CD14-positive monocyte (primary cell): ENCODE measurements at regions not wholly inside any gene's neighbourhood (a gene's known extent, or its start where the extent isn't known, plus 50 kb on each side); places are given as distances from the start of the nearest gene placed in this dataset.

Experiments
- DNase-seq, 3 donors: peaks; one replicate each; pipeline ENCODE4 v3.0.0-alpha.2; 2011 to 2022
- H2AFZ ChIP-seq: 2 replicates; pipeline ENCODE4 v1.6.0; 2012; ENCODE audit warnings: mild to moderate bottlenecking, low read depth, low read length, inconsistent platforms; ENCODE audit not compliant: insufficient read depth, poor library complexity, severe bottlenecking
- H3K27ac ChIP-seq, 2 donors: 1 replicate in 1 of 2; 2 replicates in 1 of 2; pipeline ENCODE4 v1.5.1; 2012 to 2013; ENCODE audit warnings: low read length in 2 of 2, control low read depth in 1 of 2, inconsistent platforms in 1 of 2, low read depth in 1 of 2, mild to moderate bottlenecking in 1 of 2
- H3K27me3 ChIP-seq, 2 donors: one replicate each; pipeline versions ENCODE4 v1.6.0 to v1.6.1; 2011 to 2013; ENCODE audit warnings: low read length in 2 of 2; ENCODE audit not compliant: control insufficient read depth in 2 of 2, insufficient read depth in 2 of 2
- H3K36me3 ChIP-seq, 2 donors: replicated peaks in 1 of 2; 1 replicate in 1 of 2; 2 replicates in 1 of 2; pipeline versions ENCODE4 v1.5.1 to v1.6.1; 2012 to 2013; ENCODE audit warnings: low read length in 2 of 2, control low read depth in 1 of 2, inconsistent platforms in 1 of 2, mild to moderate bottlenecking in 1 of 2; ENCODE audit not compliant: insufficient read depth in 2 of 2, control insufficient read depth in 1 of 2
- H3K4me1 ChIP-seq, 2 donors: 1 replicate in 1 of 2; 2 replicates in 1 of 2; pipeline versions ENCODE4 v1.5.1 to v1.6.1; 2012 to 2013; ENCODE audit warnings: low read length in 2 of 2, control low read depth in 1 of 2, inconsistent platforms in 1 of 2, mild to moderate bottlenecking in 1 of 2, moderate library complexity in 1 of 2; ENCODE audit not compliant: insufficient read depth in 2 of 2, control insufficient read depth in 1 of 2
- H3K4me2 ChIP-seq: replicated peaks from 2 replicates; pipeline ENCODE3; 2012; ENCODE audit warnings: low read length, moderate library complexity, mild to moderate bottlenecking; ENCODE audit not compliant: poor library complexity, severe bottlenecking; ENCODE audit errors: extremely low read depth
- H3K4me3 ChIP-seq, 3 experiments: fragments of 200-600 bp in 1 of 3; sonication (generic) in 1 of 3; replicated peaks in 1 of 3; 1 replicate in 2 of 3; 2 replicates in 1 of 3; pipeline ENCODE4 v1.5.1; 2011 to 2013; ENCODE audit warnings: low read length in 3 of 3, mild to moderate bottlenecking in 3 of 3, control low read depth in 2 of 3, low read depth in 2 of 3, inconsistent platforms in 1 of 3, moderate library complexity in 1 of 3
- H3K79me2 ChIP-seq: 2 replicates; pipeline ENCODE4 v1.6.0; 2012; ENCODE audit warnings: mild to moderate bottlenecking, control low read depth, inconsistent platforms, low read length, moderate library complexity; ENCODE audit not compliant: insufficient read depth
- H3K9ac ChIP-seq: 2 replicates; pipeline ENCODE4 v1.6.0; 2017; ENCODE audit warnings: low read length, mild to moderate bottlenecking; ENCODE audit not compliant: insufficient read depth, poor library complexity, severe bottlenecking
- H3K9me3 ChIP-seq, 2 donors: replicated peaks in 1 of 2; 1 replicate in 1 of 2; 2 replicates in 1 of 2; pipeline versions ENCODE4 v1.5.1 to v1.6.1; 2012 to 2013; ENCODE audit warnings: low read length in 2 of 2, control low read depth in 1 of 2; ENCODE audit not compliant: control insufficient read depth in 1 of 2, insufficient read depth in 1 of 2
- H4K20me1 ChIP-seq: 2 replicates; pipeline ENCODE4 v1.6.0; 2012; ENCODE audit warnings: mild to moderate bottlenecking, low read length, control low read depth, moderate library complexity; ENCODE audit not compliant: insufficient read depth
- H3K27ac Mint-ChIP-seq, 7 donors: one replicate each; pipeline ENCODE4 v1.8.0; 2020; ENCODE audit warnings: mild to moderate bottlenecking in 7 of 7, mixed read lengths in 7 of 7, moderate library complexity in 6 of 7, inconsistent platforms in 2 of 7
- H3K27me3 Mint-ChIP-seq, 3 donors: one replicate each; pipeline ENCODE4 v1.8.0; 2021 to 2022; ENCODE audit warnings: low read depth in 3 of 3, mild to moderate bottlenecking in 3 of 3, mixed read lengths in 3 of 3, moderate library complexity in 3 of 3, inconsistent platforms in 1 of 3
- H3K36me3 Mint-ChIP-seq, 2 donors: one replicate each; pipeline ENCODE4 v1.8.0; 2020; ENCODE audit warnings: mixed read lengths in 2 of 2, inconsistent platforms in 1 of 2, mild to moderate bottlenecking in 1 of 2
- H3K4me1 Mint-ChIP-seq: one replicate; pipeline ENCODE4 v1.8.0; 2020; ENCODE audit warnings: mild to moderate bottlenecking, mixed read lengths
- H3K4me3 Mint-ChIP-seq, 2 donors: one replicate each; pipeline ENCODE4 v1.8.0; 2020; ENCODE audit warnings: mild to moderate bottlenecking in 2 of 2, mixed read lengths in 2 of 2, moderate library complexity in 1 of 2
- H3K9me3 Mint-ChIP-seq, 7 donors: one replicate each; pipeline ENCODE4 v1.8.0; 2020 to 2022; ENCODE audit warnings: mixed read lengths in 7 of 7, mild to moderate bottlenecking in 6 of 7, moderate library complexity in 6 of 7, inconsistent platforms in 2 of 7
- CTCF ChIP-seq: fragments of 200-600 bp; IDR thresholded peaks from one replicate; pipeline ENCODE4 v1.8.0; 2022; ENCODE audit warnings: antibody characterized with exemption, mild to moderate bottlenecking
- WGBS: methylation state at CpG from one replicate; pipeline ENCODE4 v1.1.5; 2013; ENCODE audit warnings: missing lambda C conversion rate; ENCODE audit not compliant: insufficient coverage; 5-methylcytosine and 5-hydroxymethylcytosine counted together
- intact Hi-C, 2 donors: fragments of 100-400 bp; cut with micrococcal nuclease; formaldehyde crosslinking; loops; one replicate each; pipeline versions ENCODE4 v1.15.0 to v1.15.1; 2023

- DNase-seq = no peak
- Histone ChIP-seq H2AFZ (no peak overlapping the region), H3K4me2 (no peak overlapping the region), H3K79me2 (peaks cover 86% of the 10 kb centered on the region), H3K4me1 (peaks cover 34 to 70% of the 10 kb centered on the region in 2 donors), H4K20me1 (peaks cover 72% of the 10 kb centered on the region), H3K4me3 (no peak overlapping the region), H3K9ac (no peak overlapping the region), H3K27ac (peak overlapping the region in 1 of 2 donors; percentile 41), H3K27me3 (no peaks in the 10 kb centered on the region), H3K36me3 (no peaks in the 10 kb centered on the region), H3K9me3 (no peaks in the 10 kb centered on the region)
- 88% methylated on average over 1 of the region's 3 CpGs for WGBS
- Mint-ChIP-seq H3K27me3 (peaks cover 0 to 2% (median 0%) of the 10 kb centered on the region in 3 donors), H3K9me3 (no peaks in the 10 kb centered on the region), H3K36me3 (peaks cover 2 to 13% of the 10 kb centered on the region in 2 donors), H3K4me1 (peaks cover 76% of the 10 kb centered on the region), H3K27ac (peak overlapping the region in 5 of 7 donors; percentile 4 to 83 (median 37)), H3K4me3 (no peak overlapping the region)
- no peak for TF ChIP-seq CTCF
- intact Hi-C loops = no loop called here
Measured at GRCh38 chr5:119302449-119302848, 53.4 kb upstream of the TNFAIP8 start.

GRCh38 chr5:119302916-119303897, 52.6 kb upstream of the TNFAIP8 start:
- peak in 2 of 3 donors; percentile 25 to 32 for DNase-seq
- H3K9me3 Mint-ChIP-seq = no peaks in the 10 kb centered on the region
- peaks cover 83% of the 10 kb centered on the region for H3K4me1 Mint-ChIP-seq
- Histone ChIP-seq H3K4me2 (no peak overlapping the region), H3K36me3 (no peaks in the 10 kb centered on the region), H2AFZ (no peak overlapping the region), H3K4me1 (peaks cover 42 to 77% of the 10 kb centered on the region in 2 donors), H3K9me3 (no peaks in the 10 kb centered on the region), H3K27ac (peak overlapping the region in 1 of 2 donors; percentile 41), H4K20me1 (peaks cover 79% of the 10 kb centered on the region), H3K27me3 (no peaks in the 10 kb centered on the region), H3K4me3 (no peak overlapping the region), H3K9ac (no peak overlapping the region), H3K79me2 (peaks cover 94% of the 10 kb centered on the region)
- intact Hi-C loops = no loop called here
- no peak overlapping the region for H3K4me3 Mint-ChIP-seq
- WGBS = no CpG with 5 or more reads among the region's 5 CpGs
- TF ChIP-seq CTCF = no peak
- H3K27ac Mint-ChIP-seq = peak overlapping the region; percentile 35 to 90 (median 72)
- H3K36me3 Mint-ChIP-seq = peaks cover 2 to 13% of the 10 kb centered on the region in 2 donors
- peaks cover 0 to 2% (median 0%) of the 10 kb centered on the region in 3 donors for H3K27me3 Mint-ChIP-seq
